ENCODE measurements at regions not wholly inside any gene's neighbourhood (a gene's known extent, or its start where the extent isn't known, plus 50 kb on each side); places are given as distances from the start of the nearest gene placed in this dataset.
A peak's percentile ranks its signal among the peaks of the same experiment; 100 is the strongest.

- TF ChIP-seq CTCF (IDR thresholded peaks at IDR 0.05) (no peak), EP300 (IDR thresholded peaks at IDR 0.05) (no peak), POLR2AphosphoS5 (IDR thresholded peaks at IDR 0.05) (no peak), POLR2A (IDR thresholded peaks at IDR 0.05) (no peak)
- Histone ChIP-seq H3K9me3 (no peaks in the 10 kb centered on the region), H3K27ac (no peak overlapping the region), H3K27me3 (no peaks in the 10 kb centered on the region), H3K36me3 (no peaks in the 10 kb centered on the region), H3K4me1 (peaks cover 0 to 4% (median 2%) of the 10 kb centered on the region in 4 donors), H3K4me3 (no peak overlapping the region)
- DNase-seq = no peak
- 65 to 83% (median 79%) methylated on average over 5 of the region's 5 CpGs for WGBS, 5 donors
- intact Hi-C loops (cut with DNase I; ENCODE audit: low total_unique reads) = no loop called here
These were observed 79.8 kb upstream of the SGK1 start for GRCh38 chr6:134397676-134398075.

GRCh38 chr6:134394905-134395304 is 77.0 kb upstream of the SGK1 start:
- WGBS, 5 donors = 79 to 94% (median 85%) methylated on average over 1 of the region's 1 CpG
- TF ChIP-seq CTCF (IDR thresholded peaks at IDR 0.05) = no peak
- H3K27ac ChIP-seq = no peak overlapping the region
- H3K9me3 ChIP-seq = no peaks in the 10 kb centered on the region
- no peaks in the 10 kb centered on the region for H3K27me3 ChIP-seq
- no peaks in the 10 kb centered on the region for H3K36me3 ChIP-seq
- H3K4me1 ChIP-seq = no peaks in the 10 kb centered on the region
- no peak overlapping the region for H3K4me3 ChIP-seq
- DNase-seq = no peak
- intact Hi-C loops (cut with DNase I; ENCODE audit: low total_unique reads) = no loop called here

GRCh38 chr6:134394208-134394607 is 76.3 kb upstream of the SGK1 start:
- no peak overlapping the region for H3K4me3 ChIP-seq
- H3K36me3 ChIP-seq = no peaks in the 10 kb centered on the region
- peak in 1 of 2 donors; percentile 46 for DNase-seq
- WGBS, 5 donors = 55 to 70% (median 69%) methylated on average over 1 of the region's 1 CpG
- no peak overlapping the region for H3K27ac ChIP-seq
- H3K4me1 ChIP-seq = no peaks in the 10 kb centered on the region
- H3K9me3 ChIP-seq = no peaks in the 10 kb centered on the region
- TF ChIP-seq EP300 (IDR thresholded peaks at IDR 0.05) (no peak), POLR2AphosphoS5 (IDR thresholded peaks at IDR 0.05) (no peak)
- intact Hi-C loops (cut with DNase I; ENCODE audit: low total_unique reads) = no loop called here
- no peaks in the 10 kb centered on the region for H3K27me3 ChIP-seq

- 72 to 91% (median 81%) methylated on average over 1 of the region's 1 CpG for WGBS, 5 donors
- Histone ChIP-seq H3K4me1 (no peaks in the 10 kb centered on the region), H3K36me3 (no peaks in the 10 kb centered on the region), H3K4me3 (no peak overlapping the region), H3K27me3 (no peaks in the 10 kb centered on the region), H3K9me3 (no peaks in the 10 kb centered on the region), H3K27ac (no peak overlapping the region)
- DNase-seq = no peak
- intact Hi-C loops (cut with DNase I; ENCODE audit: low total_unique reads) = no loop called here
- TF ChIP-seq EP300 (IDR thresholded peaks at IDR 0.05) = no peak
- no peak for TF ChIP-seq CTCF (IDR thresholded peaks at IDR 0.05)
- TF ChIP-seq POLR2AphosphoS5 (IDR thresholded peaks at IDR 0.05) = no peak
These were observed 73.3 kb upstream of the SGK1 start for GRCh38 chr6:134391205-134391604.

- intact Hi-C loops (cut with DNase I; ENCODE audit: low total_unique reads) = no loop called here
- WGBS, 5 donors = 84 to 92% (median 89%) methylated on average over 3 of the region's 3 CpGs
- Histone ChIP-seq H3K4me1 (no peaks in the 10 kb centered on the region), H3K4me3 (no peak overlapping the region), H3K27me3 (no peaks in the 10 kb centered on the region), H3K27ac (no peak overlapping the region), H3K9me3 (no peaks in the 10 kb centered on the region), H3K36me3 (no peaks in the 10 kb centered on the region)
- no peak for DNase-seq
- TF ChIP-seq EP300 (IDR thresholded peaks at IDR 0.05) = no peak
- TF ChIP-seq POLR2AphosphoS5 (IDR thresholded peaks at IDR 0.05) = no peak
- no peak for TF ChIP-seq CTCF (IDR thresholded peaks at IDR 0.05)
- no peak for TF ChIP-seq POLR2A (IDR thresholded peaks at IDR 0.05)
These were observed 71.7 kb upstream of the SGK1 start for GRCh38 chr6:134389658-134390057.
